Left renal pelvis (tissue), 4 donors: ENCODE measurements at regions not wholly inside any gene's neighbourhood (a gene's known extent, or its start where the extent isn't known, plus 50 kb on each side); places are given as distances from the start of the nearest gene placed in this dataset.

Experiments used
- DNase-seq, 4 donors: peaks; one replicate each; pipeline ENCODE4 v3.0.0-alpha.2; 2013; ENCODE audit warnings: low read depth in 4 of 4, low spot score in 3 of 4

GRCh38 chr4:155616117-155616516 is 50.5 kb upstream of the GUCY1A1 start:
- DNase-seq: no peak

- no peak for DNase-seq
Measured at GRCh38 chr4:155615081-155615887, 51.4 kb upstream of the GUCY1A1 start.

- no peak for DNase-seq
Measured at GRCh38 chr4:155614111-155614762, 52.4 kb upstream of the GUCY1A1 start.

- no peak for DNase-seq
Measured at GRCh38 chr4:155612074-155612473, 54.6 kb upstream of the GUCY1A1 start.

- DNase-seq: no peak
Measured at GRCh38 chr4:155611501-155611900, 55.1 kb upstream of the GUCY1A1 start.

- DNase-seq: no peak
Measured at GRCh38 chr4:155610143-155610542, 56.5 kb upstream of the GUCY1A1 start.

GRCh38 chr4:155609455-155610059 is 57.1 kb upstream of the GUCY1A1 start:
- no peak for DNase-seq

GRCh38 chr4:155608225-155608885 is 58.3 kb upstream of the GUCY1A1 start:
- DNase-seq: no peak

DNA sequence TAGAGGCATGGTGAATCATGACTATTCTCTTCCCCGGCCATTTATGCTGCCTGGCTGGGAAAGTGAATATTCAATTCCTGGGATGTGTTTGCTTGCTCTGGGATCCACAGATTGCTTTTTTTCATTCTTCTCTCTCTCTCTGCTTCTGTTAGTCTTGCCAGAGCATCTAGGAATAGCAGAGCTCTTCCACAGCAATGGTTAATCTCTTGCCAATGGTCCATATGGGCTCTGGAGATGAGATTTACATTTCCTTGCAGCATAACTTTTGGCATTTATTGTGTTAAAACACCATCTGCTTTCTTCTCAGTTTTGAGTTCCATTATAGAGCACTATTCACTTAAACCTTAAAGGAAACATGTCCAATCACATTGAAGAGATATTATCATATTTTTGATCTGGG is 59.2 kb upstream of the GUCY1A1 start:
- no peak for DNase-seq

DNA sequence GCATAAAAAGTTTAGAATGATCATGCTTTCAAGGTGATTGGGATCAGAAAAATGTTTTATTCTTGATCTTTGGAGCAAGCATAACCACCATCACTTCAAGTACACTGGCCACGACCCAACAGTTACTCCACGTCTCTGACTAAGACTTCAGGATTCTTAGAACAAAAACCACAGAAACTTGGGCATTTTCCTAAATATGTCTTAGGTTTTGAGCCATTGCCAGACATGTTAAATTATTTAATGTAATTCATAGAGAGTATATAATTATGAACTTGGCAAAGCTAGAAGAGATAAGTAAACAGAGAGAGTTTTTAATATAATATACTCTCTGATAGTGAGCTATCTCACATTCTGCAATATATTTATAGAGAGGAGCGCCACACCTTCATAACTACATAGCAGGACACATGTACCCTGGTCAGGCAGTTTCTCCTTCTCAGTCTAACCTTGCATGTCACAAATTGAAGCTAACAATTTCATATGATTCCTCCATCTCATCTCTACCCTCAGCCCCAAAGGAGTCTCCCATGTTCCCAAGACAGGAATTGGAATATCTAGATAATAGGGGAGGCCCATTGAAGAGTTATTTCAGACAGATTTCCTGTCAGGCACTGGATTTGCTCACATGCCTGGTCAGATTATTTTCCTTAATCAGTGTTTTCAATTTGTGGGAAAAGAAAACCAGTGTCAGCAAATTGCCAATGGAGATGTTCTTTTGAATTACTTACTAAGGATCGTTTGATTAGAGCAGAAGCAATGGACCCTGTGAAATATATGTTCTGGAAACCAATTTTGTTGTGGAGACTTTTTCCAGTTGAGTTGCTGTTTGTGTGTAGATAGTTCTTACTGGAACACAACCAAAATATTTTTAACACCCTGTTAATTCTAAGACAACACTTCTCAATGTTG is 61.7 kb upstream of the GUCY1A1 start:
- DNase-seq: no peak

DNA sequence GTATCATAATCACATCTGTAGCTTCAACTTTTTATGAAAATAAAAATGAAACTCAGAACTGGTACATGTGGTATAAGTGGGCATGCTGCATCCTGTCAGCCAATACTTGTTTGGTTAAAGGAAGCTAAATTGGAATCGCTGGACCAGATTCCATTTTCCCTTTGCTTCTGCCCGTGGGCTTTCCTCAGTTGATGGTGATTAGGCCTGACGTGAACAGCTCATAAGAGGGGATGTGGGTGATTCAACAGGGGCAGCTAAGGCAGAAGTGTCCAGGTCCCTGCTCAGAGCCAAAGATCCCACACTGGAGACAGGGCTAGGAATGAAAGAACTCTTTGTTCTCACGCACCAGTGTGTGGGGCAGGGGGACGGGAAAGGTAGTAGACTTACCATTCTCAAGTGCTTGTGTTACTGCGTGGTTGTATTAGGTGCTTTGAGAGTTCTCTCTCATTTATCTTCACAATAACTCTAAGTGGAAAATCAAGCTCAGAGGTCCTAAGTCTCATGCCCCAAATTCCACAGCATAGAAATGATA is 63.2 kb upstream of the GUCY1A1 start:
- DNase-seq: no peak

- DNase-seq: no peak
Measured at GRCh38 chr4:155602351-155603140, 64.1 kb upstream of the GUCY1A1 start.

- no peak for DNase-seq
Measured at GRCh38 chr4:155600244-155600643, 66.4 kb upstream of the GUCY1A1 start.

GRCh38 chr4:155599596-155599995 is 67.1 kb upstream of the GUCY1A1 start:
- no peak for DNase-seq

- DNase-seq: no peak
Measured at GRCh38 chr4:155599085-155599484, 67.6 kb upstream of the GUCY1A1 start.

DNA sequence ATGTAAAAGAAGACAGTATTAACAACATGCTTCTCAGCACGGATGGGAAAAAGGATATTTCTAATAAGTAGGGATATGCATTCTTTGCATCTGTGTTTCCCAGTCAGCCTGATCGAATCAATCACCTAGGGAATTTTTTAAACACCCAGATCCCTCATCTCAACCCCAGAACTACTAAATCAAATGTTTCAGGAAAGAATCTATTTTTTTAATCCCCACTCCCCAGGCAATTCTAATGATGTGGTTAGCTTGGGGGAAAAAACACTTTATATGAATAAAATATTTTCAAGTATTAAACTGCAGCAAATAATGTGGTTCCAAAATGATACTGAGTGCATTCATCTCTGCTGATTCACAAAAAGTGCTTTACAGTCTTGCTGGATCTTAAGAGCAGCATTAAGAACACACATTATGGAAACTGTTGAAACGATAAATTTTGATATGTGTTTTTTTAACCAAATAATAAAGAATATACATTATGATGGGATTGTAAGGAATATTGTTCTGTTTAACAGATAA is 68.7 kb upstream of the GUCY1A1 start:
- DNase-seq: no peak

DNA sequence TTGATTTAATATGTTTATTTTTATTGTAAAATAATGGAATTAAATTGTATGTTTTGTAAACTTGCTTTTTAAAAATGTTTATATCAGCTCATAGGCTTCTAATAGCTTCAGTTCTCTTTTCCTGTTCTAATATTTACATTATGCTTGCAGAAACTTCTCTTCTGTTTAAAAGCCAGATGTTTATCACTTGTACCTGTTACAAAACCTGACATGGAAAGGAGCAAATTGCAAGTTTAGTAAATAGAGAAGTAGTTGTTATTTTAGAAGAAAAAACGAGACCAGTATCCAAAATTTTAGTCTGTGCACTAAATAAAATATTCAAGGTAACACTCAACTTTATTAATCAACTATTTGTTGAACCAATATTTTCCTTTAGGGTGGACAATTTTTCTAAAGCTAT is 69.4 kb upstream of the GUCY1A1 start:
- DNase-seq: no peak

GRCh38 chr4:155593793-155594192 is 72.9 kb upstream of the GUCY1A1 start:
- no peak for DNase-seq

DNA sequence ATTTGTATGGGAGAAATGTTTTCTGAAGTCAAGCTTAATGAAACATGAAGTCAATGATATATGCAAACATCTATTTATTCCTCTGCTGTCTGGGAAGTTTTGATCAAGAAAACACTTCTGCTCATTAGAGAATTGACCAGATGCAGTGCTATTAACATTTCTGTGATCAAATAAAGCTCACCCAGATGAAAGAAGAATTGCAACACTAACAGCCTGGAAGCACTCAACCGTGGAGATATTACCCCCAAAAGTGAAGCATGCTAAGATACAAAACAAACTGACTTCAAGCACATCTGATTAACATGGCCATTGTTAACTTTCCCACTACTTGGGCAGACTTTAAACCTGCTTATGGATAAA is 73.7 kb upstream of the GUCY1A1 start:
- DNase-seq: no peak
